HUES64 (cell line): ENCODE measurements at regions not wholly inside any gene's neighbourhood (a gene's known extent, or its start where the extent isn't known, plus 50 kb on each side); places are given as distances from the start of the nearest gene placed in this dataset.

ENCODE experiments used
- H3K27ac ChIP-seq: 2 replicates; pipeline ENCODE4 v1.7.0; 2013; ENCODE audit warnings: low read depth, low read length, inconsistent platforms
- H3K27me3 ChIP-seq: 2 replicates; pipeline ENCODE4 v1.6.1; 2013; ENCODE audit warnings: mild to moderate bottlenecking, low read length; ENCODE audit not compliant: insufficient read depth
- H3K36me3 ChIP-seq: 2 replicates; pipeline ENCODE4 v1.6.1; 2013; ENCODE audit warnings: mild to moderate bottlenecking, low read length; ENCODE audit not compliant: insufficient read depth
- H3K4me1 ChIP-seq: 2 replicates; pipeline ENCODE4 v1.6.1; 2013; ENCODE audit warnings: mild to moderate bottlenecking, low read length, moderate library complexity; ENCODE audit not compliant: insufficient read depth
- H3K4me3 ChIP-seq: 2 replicates; pipeline ENCODE4 v1.5.1; 2013; ENCODE audit warnings: mild to moderate bottlenecking, low read length, moderate library complexity
- H3K9ac ChIP-seq: 2 replicates; pipeline ENCODE4 v1.6.1; 2013; ENCODE audit warnings: mild to moderate bottlenecking, low read depth, low read length
- H3K9me3 ChIP-seq: 2 replicates; pipeline ENCODE4 v1.6.1; 2013; ENCODE audit warnings: low read depth, low read length; ENCODE audit not compliant: insufficient read depth
- WGBS: fragments of 150-250, 120-280 bp; methylation state at CpG from one replicate; pipeline ENCODE4 v1.1.7; 2013; ENCODE audit warnings: missing lambda C conversion rate; 5-methylcytosine and 5-hydroxymethylcytosine counted together

- WGBS: 96% methylated on average over 1 of the region's 1 CpG
- H3K27me3 ChIP-seq: no peaks in the 10 kb centered on the region
- H3K27ac ChIP-seq: no peak overlapping the region
- H3K4me3 ChIP-seq: no peak overlapping the region
- H3K36me3 ChIP-seq: no peaks in the 10 kb centered on the region
- no peaks in the 10 kb centered on the region for H3K9me3 ChIP-seq
- no peak overlapping the region for H3K9ac ChIP-seq
- no peaks in the 10 kb centered on the region for H3K4me1 ChIP-seq
Measured at GRCh38 chr12:75735853-75736252, 224.4 kb upstream of the KRR1 start.

GRCh38 chr12:75728826-75729225, 217.4 kb upstream of the KRR1 start:
- Histone ChIP-seq H3K9me3 (no peaks in the 10 kb centered on the region; the same call in 1 of the 2 replicates), H3K4me3 (no peak overlapping the region), H3K27me3 (no peaks in the 10 kb centered on the region), H3K36me3 (no peaks in the 10 kb centered on the region), H3K4me1 (peaks cover 28% of the 10 kb centered on the region), H3K9ac (no peak overlapping the region), H3K27ac (no peak overlapping the region)
- 96% methylated on average over 1 of the region's 1 CpG for WGBS

GRCh38 chr12:75727577-75727976, 216.2 kb upstream of the KRR1 start:
- Histone ChIP-seq H3K9me3 (no peaks in the 10 kb centered on the region; the same call in 1 of the 2 replicates), H3K27me3 (no peaks in the 10 kb centered on the region), H3K4me1 (peaks cover 39% of the 10 kb centered on the region), H3K27ac (peak overlapping the region; percentile 5; the same call in 1 of the 2 replicates), H3K4me3 (no peak overlapping the region), H3K9ac (no peak overlapping the region), H3K36me3 (no peaks in the 10 kb centered on the region)
- WGBS: 51% methylated on average over 2 of the region's 2 CpGs

DNA sequence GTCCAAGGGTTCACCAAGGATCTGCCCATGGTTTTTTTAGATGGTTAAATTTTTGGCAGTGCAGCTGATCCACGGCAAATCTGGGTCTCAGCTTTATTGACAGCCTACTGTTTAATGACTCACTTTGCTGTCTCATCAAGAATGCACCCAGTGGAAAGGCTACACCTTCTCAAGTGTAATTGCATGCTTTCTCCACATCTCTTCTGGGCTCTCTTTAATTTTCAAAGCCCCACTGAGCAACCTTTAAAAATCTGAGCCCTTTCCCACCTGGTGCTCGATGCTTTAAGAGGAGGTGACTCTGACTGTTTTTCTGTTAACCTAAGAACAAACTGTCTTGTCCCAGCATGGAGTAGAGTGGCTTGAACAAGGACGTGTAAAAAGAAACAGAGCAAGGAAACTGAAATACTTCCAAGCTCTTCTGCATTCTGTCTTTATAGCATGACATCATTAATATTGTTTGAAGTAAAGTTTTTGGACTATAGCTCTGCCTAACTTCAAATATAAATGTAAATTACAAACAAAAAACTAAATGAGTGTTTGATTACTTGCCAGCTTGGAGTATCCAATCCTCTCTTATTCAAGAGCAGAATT, 214.2 kb upstream of the KRR1 start:
- Histone ChIP-seq H3K36me3 (no peaks in the 10 kb centered on the region), H3K4me1 (peaks cover 59% of the 10 kb centered on the region), H3K27ac (no peak overlapping the region), H3K4me3 (no peak overlapping the region), H3K9ac (no peak overlapping the region), H3K27me3 (no peaks in the 10 kb centered on the region), H3K9me3 (no peaks in the 10 kb centered on the region; the same call in 1 of the 2 replicates)
- 77% methylated on average over 2 of the region's 3 CpGs for WGBS

GRCh38 chr12:75724928-75725312, 213.5 kb upstream of the KRR1 start:
- 82% methylated on average over 5 of the region's 5 CpGs for WGBS
- Histone ChIP-seq H3K27me3 (no peaks in the 10 kb centered on the region), H3K4me3 (no peak overlapping the region), H3K27ac (0 out of 2 replicates have a peak overlapping the region, but pooled peaks have one; percentile 5), H3K9me3 (no peaks in the 10 kb centered on the region; the same call in 1 of the 2 replicates), H3K36me3 (no peaks in the 10 kb centered on the region), H3K4me1 (peaks cover 63% of the 10 kb centered on the region), H3K9ac (no peak overlapping the region)

DNA sequence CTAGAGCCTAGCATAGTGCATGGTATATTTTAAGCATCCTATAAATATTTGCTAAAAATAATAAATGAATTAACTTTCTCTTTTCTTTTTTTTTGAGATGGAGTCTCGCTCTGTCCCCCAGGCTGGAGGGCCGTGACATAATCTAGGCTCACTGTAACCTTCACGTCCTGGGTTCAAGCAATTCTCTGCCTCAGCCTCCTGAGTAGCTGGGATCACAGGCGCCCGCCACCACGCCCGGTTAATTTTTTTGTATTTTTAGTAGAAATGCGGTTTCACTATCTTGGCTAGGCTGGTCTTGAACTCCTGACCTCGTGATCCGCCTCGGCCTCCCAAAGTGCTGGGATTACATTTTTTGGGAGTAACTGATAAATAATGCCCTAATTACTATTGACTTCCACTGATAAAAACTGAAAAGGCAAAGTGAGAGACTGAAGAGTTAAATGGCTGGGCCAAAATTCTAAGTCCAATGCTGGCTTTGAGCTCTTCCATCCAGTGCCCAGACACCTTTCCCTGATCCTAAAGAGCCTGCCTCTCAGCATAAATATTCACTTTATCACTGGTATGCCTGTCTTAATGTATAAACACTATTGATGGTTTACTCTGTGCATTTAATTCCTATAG, 213.0 kb upstream of the KRR1 start:
- Histone ChIP-seq H3K27ac (no peak overlapping the region), H3K4me3 (no peak overlapping the region), H3K4me1 (peaks cover 68% of the 10 kb centered on the region), H3K27me3 (no peaks in the 10 kb centered on the region), H3K9me3 (no peaks in the 10 kb centered on the region; the same call in 1 of the 2 replicates), H3K36me3 (no peaks in the 10 kb centered on the region), H3K9ac (no peak overlapping the region)
- 95% methylated on average over 11 of the region's 11 CpGs for WGBS

DNA sequence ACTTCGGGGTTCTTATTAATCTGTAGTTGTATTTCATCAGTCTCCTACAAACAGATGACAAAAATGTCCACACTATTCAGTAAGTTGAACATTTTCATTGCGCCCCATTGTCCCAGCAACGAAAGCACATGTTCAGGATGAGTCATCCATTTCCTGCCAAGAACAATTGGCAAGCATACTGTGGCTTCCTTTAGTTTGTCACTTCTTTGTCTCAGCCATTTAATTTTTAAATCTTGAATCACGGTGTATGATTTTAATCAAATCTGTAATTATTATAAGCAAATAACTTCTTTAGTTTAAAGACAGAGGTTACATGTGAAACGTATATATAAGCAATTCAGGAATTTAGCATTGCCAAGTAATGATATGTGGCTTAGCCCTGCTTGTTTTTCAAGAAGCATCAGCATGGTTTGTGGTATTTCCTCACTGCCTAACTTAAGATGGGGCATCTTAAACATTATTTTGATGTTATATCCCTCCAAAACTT, 211.3 kb upstream of the KRR1 start:
- WGBS: 69% methylated on average over 4 of the region's 5 CpGs
- no peaks in the 10 kb centered on the region for H3K27me3 ChIP-seq
- peak overlapping the region; percentile 12; the same call in 1 of the 2 replicates for H3K9ac ChIP-seq
- H3K9me3 ChIP-seq: no peaks in the 10 kb centered on the region
- no peaks in the 10 kb centered on the region for H3K36me3 ChIP-seq
- H3K4me3 ChIP-seq: no peak overlapping the region
- H3K4me1 ChIP-seq: peaks cover 68% of the 10 kb centered on the region
- H3K27ac ChIP-seq: peak overlapping the region; percentile 15; the same call in 1 of the 2 replicates

DNA sequence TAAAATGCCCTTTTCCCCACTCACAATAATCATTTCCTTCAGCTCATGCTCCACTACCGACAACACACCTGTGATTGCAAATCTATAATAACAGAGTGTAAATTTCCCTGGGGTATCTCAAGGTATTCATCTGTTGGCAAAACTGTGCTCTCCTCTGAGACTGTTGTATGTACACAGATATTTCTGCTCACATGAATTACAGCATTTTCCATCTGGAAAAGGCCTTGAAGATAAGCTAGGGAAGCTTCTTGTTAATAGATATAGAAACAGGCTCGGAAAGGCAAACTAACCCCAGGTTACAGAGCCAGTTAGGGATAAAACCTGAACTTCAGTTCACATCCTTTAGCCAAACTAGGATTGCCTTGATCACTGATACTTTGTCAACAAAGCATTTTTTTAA, 210.4 kb upstream of the KRR1 start:
- Histone ChIP-seq H3K27ac (no peak overlapping the region), H3K4me1 (peaks cover 60% of the 10 kb centered on the region), H3K9ac (no peak overlapping the region)

GRCh38 chr12:75720812-75721641, 209.6 kb upstream of the KRR1 start:
- no peak overlapping the region for H3K4me3 ChIP-seq
- no peaks in the 10 kb centered on the region for H3K27me3 ChIP-seq
- no peaks in the 10 kb centered on the region for H3K36me3 ChIP-seq
- 25% methylated on average over 6 of the region's 6 CpGs for WGBS
- H3K9me3 ChIP-seq: no peaks in the 10 kb centered on the region
- no peak overlapping the region for H3K27ac ChIP-seq
- H3K4me1 ChIP-seq: peaks cover 58% of the 10 kb centered on the region
- H3K9ac ChIP-seq: no peak overlapping the region

More for the DNA sequence above, 210.4 kb upstream of the KRR1 start:
- Histone ChIP-seq H3K27me3 (no peaks in the 10 kb centered on the region), H3K4me3 (no peak overlapping the region), H3K36me3 (no peaks in the 10 kb centered on the region), H3K9me3 (no peaks in the 10 kb centered on the region)
- WGBS: 75% methylated on average over 2 of the region's 2 CpGs

DNA sequence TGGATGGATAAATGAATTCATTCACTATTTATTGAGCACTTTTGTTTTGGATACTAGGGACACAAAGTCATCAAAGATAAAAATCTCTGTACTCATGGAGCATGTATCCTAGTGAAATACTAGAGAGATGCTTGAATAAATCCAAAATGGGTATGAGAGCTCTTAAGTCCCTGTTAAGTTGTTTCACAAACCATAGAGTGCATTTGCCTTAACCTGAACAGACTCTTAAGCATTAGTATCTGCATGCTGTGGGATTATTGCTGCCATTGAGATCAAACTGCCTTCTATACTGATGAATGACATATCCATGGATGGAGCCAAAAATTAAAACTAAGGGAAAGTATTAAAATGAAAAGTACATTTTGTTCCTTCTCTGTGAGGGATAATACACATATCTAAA, 206.5 kb upstream of the KRR1 start:
- H3K27ac ChIP-seq: no peak overlapping the region
- H3K9ac ChIP-seq: no peak overlapping the region
- no peaks in the 10 kb centered on the region for H3K9me3 ChIP-seq
- no peaks in the 10 kb centered on the region for H3K36me3 ChIP-seq
- H3K4me1 ChIP-seq: peaks cover 53% of the 10 kb centered on the region
- no peaks in the 10 kb centered on the region for H3K27me3 ChIP-seq
- no peak overlapping the region for H3K4me3 ChIP-seq
